Liver (tissue), 8 donors: ENCODE measurements at regions not wholly inside any gene's neighbourhood (a gene's known extent, or its start where the extent isn't known, plus 50 kb on each side); places are given as distances from the start of the nearest gene placed in this dataset.

Experiments used
- DNase-seq: peaks from one replicate; pipeline ENCODE4 v3.0.0-alpha.2; 2017; ENCODE audit warnings: low spot score
- H3K27ac ChIP-seq, 2 donors: one replicate each; pipeline ENCODE4 v1.7.0; 2013; ENCODE audit warnings: inconsistent platforms in 2 of 2, low read length in 2 of 2, control low read depth in 1 of 2, low read depth in 1 of 2, mild to moderate bottlenecking in 1 of 2
- H3K27me3 ChIP-seq, 4 donors: one replicate each; pipeline versions ENCODE4 v1.6.1 to v1.7.0; 2013; ENCODE audit warnings: low read length in 3 of 4, inconsistent platforms in 1 of 4, mild to moderate bottlenecking in 1 of 4, moderate library complexity in 1 of 4; ENCODE audit not compliant: control insufficient read depth in 4 of 4, insufficient read depth in 4 of 4
- H3K36me3 ChIP-seq, 4 donors: one replicate each; pipeline versions ENCODE4 v1.6.1 to v1.7.0; 2013; ENCODE audit warnings: low read length in 3 of 4, mild to moderate bottlenecking in 3 of 4, low read depth in 1 of 4, moderate library complexity in 1 of 4; ENCODE audit not compliant: control insufficient read depth in 4 of 4, insufficient read depth in 3 of 4
- H3K4me1 ChIP-seq, 4 donors: one replicate each; pipeline versions ENCODE4 v1.6.1 to v1.7.0; 2013; ENCODE audit warnings: low read length in 3 of 4, mild to moderate bottlenecking in 3 of 4, moderate library complexity in 1 of 4; ENCODE audit not compliant: control insufficient read depth in 4 of 4, insufficient read depth in 4 of 4
- H3K4me3 ChIP-seq, 3 donors: one replicate each; pipeline versions ENCODE4 v1.6.1 to v1.7.0; 2013; ENCODE audit warnings: low read length in 3 of 3, control low read depth in 1 of 3, low read depth in 1 of 3, mild to moderate bottlenecking in 1 of 3
- H3K9ac ChIP-seq, 2 donors: one replicate each; pipeline ENCODE4 v1.7.0; 2013; ENCODE audit warnings: low read length in 2 of 2, mild to moderate bottlenecking in 2 of 2, moderate library complexity in 2 of 2, control low read depth in 1 of 2, low read depth in 1 of 2
- H3K9me3 ChIP-seq, 4 donors: one replicate each; pipeline versions ENCODE4 v1.6.1 to v1.7.0; 2013; ENCODE audit warnings: low read length in 3 of 4; ENCODE audit not compliant: control insufficient read depth in 4 of 4
- EGR1 ChIP-seq, 2 donors: IDR thresholded peaks; 2 replicates each; pipeline ENCODE4 v1.6.1; 2016 to 2018; ENCODE audit warnings: antibody characterized with exemption in 2 of 2, low read depth in 2 of 2
- FOXA1 ChIP-seq: IDR thresholded peaks from 2 replicates; pipeline ENCODE4 v1.6.1; 2016; ENCODE audit warnings: antibody characterized with exemption
- FOXA2 ChIP-seq: IDR thresholded peaks from 2 replicates; pipeline ENCODE4 v1.6.1; 2016; ENCODE audit warnings: antibody characterized with exemption
- GABPA ChIP-seq, 2 donors: IDR thresholded peaks in 1 of 2; conservative IDR thresholded peaks in 1 of 2; 2 replicates each; pipeline ENCODE4 v1.6.1; 2016; ENCODE audit warnings: antibody characterized with exemption in 2 of 2, mild to moderate bottlenecking in 1 of 2, moderate library complexity in 1 of 2
- HNF4A ChIP-seq, 2 donors: conservative IDR thresholded peaks; 2 replicates each; pipeline ENCODE4 v1.6.1; 2016; ENCODE audit warnings: antibody characterized with exemption in 2 of 2, mild to moderate bottlenecking in 2 of 2
- HNF4G ChIP-seq: IDR thresholded peaks from 2 replicates; pipeline ENCODE4 v1.6.1; 2016; ENCODE audit warnings: antibody characterized with exemption
- JUND ChIP-seq, 2 donors: IDR thresholded peaks; 2 replicates each; pipeline ENCODE4 v1.6.1; 2016; ENCODE audit warnings: antibody characterized with exemption in 2 of 2
- MAX ChIP-seq: IDR thresholded peaks from 2 replicates; pipeline ENCODE4 v1.6.1; 2016; ENCODE audit warnings: antibody characterized with exemption
- NR2F2 ChIP-seq: IDR thresholded peaks from 2 replicates; pipeline ENCODE4 v1.6.1; 2016; ENCODE audit warnings: antibody characterized with exemption
- RAD21 ChIP-seq, 2 donors: IDR thresholded peaks; 2 replicates each; pipeline ENCODE4 v1.6.1; 2016; ENCODE audit warnings: antibody characterized with exemption in 2 of 2, mild to moderate bottlenecking in 2 of 2
- RXRA ChIP-seq, 2 donors: IDR thresholded peaks; 2 replicates each; pipeline ENCODE4 v1.6.1; 2017 to 2018; ENCODE audit warnings: antibody characterized with exemption in 2 of 2, mild to moderate bottlenecking in 1 of 2
- SP1 ChIP-seq: IDR thresholded peaks from 2 replicates; pipeline ENCODE4 v1.6.1; 2018; ENCODE audit warnings: antibody characterized with exemption, mild to moderate bottlenecking
- TAF1 ChIP-seq: conservative IDR thresholded peaks from 2 replicates; pipeline ENCODE4 v1.6.1; 2016; ENCODE audit warnings: antibody characterized with exemption, mild to moderate bottlenecking
- YY1 ChIP-seq: IDR thresholded peaks from 2 replicates; pipeline ENCODE4 v1.6.1; 2016; ENCODE audit warnings: antibody characterized with exemption, mild to moderate bottlenecking
- ZBTB33 ChIP-seq: IDR thresholded peaks from 2 replicates; pipeline ENCODE4 v1.6.1; 2016; ENCODE audit warnings: antibody characterized with exemption
- WGBS: extraction: QIAGEN DNeasy Blood & Tissue Kit; methylation state at CpG from one replicate; pipeline ENCODE4 v1.1.7; 2013; 5-methylcytosine and 5-hydroxymethylcytosine counted together
- TF ChIP-seq, protein P1 (sequence below): fragments of 150-350 bp; IDR thresholded peaks from 2 replicates; pipeline ENCODE4 v1.5.1; 2017; ENCODE audit warnings: improper control_type of control experiment, low read depth, low read length; ENCODE audit not compliant: missing input control
- TF ChIP-seq, protein P2 (sequence below): IDR thresholded peaks from 2 replicates; pipeline ENCODE4 v1.6.1; 2016; ENCODE audit warnings: antibody characterized with exemption
- donor health status: healthy.
- donor health status: healthy.
- donor health status: healthy.
- donor health status: healthy.
- donor health status: healthy.

GRCh38 chr1:157390651-157391050 lies 161.7 kb downstream of the FCRL5 start:
- H3K4me1 ChIP-seq: peaks cover 0 to 7% (median 1%) of the 10 kb centered on the region in 4 donors
- no peaks in the 10 kb centered on the region for H3K9me3 ChIP-seq
- H3K36me3 ChIP-seq: no peaks in the 10 kb centered on the region
- DNase-seq: no peak
- TF ChIP-seq MAX (no peak), TAF1 (no peak)
- WGBS: 62% methylated on average over 6 of the region's 6 CpGs
- H3K9ac ChIP-seq: no peak overlapping the region
- H3K27ac ChIP-seq: no peak overlapping the region
- H3K27me3 ChIP-seq: no peaks in the 10 kb centered on the region
- H3K4me3 ChIP-seq: no peak overlapping the region

DNA sequence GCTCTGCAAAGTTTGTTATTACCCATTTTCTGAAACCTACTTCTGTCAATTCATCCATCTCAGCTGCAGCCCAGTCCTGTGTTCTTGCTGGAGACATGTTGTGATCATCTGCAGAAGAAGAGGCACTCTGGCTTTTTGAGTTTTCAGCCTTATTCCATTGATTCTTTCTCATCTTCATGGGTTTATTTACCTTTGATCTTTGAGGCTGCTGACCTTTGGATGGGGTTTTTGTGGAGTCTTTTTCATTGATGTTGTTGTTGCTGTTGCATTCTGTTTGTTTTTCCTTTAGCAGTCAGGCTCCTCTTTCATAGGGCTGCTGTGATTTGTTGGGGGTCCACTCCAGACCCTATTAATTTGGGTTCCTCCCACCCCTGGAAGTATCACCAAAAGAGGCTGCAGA lies 164.3 kb downstream of the FCRL5 start:
- no peak for DNase-seq
- H3K4me3 ChIP-seq: no peak overlapping the region
- no peaks in the 10 kb centered on the region for H3K9me3 ChIP-seq
- no peaks in the 10 kb centered on the region for H3K27me3 ChIP-seq
- H3K4me1 ChIP-seq: peaks cover 0 to 7% (median 1%) of the 10 kb centered on the region in 4 donors
- H3K27ac ChIP-seq: no peak overlapping the region
- TF ChIP-seq HNF4A (conservative IDR thresholded peaks at IDR 0.05) (peak; percentile 34 to 61), RXRA (IDR thresholded peaks at IDR 0.05) (peak; percentile 46 to 70), SP1 (peak; percentile 27), JUND (IDR thresholded peaks at IDR 0.05) (no peak)
- H3K36me3 ChIP-seq: no peaks in the 10 kb centered on the region
- H3K9ac ChIP-seq: no peak overlapping the region

GRCh38 chr1:157384258-157384657 lies 168.1 kb downstream of the FCRL5 start:
- Histone ChIP-seq H3K27ac (no peak overlapping the region), H3K9ac (no peak overlapping the region), H3K4me3 (no peak overlapping the region), H3K9me3 (no peaks in the 10 kb centered on the region), H3K27me3 (no peaks in the 10 kb centered on the region), H3K4me1 (peaks cover 0 to 7% (median 1%) of the 10 kb centered on the region in 4 donors), H3K36me3 (no peaks in the 10 kb centered on the region)
- no peak for TF ChIP-seq YY1
- no peak for TF ChIP-seq SP1
- no peak for TF ChIP-seq FOXA2
- no peak for TF ChIP-seq TAF1
- TF ChIP-seq EGR1 (IDR thresholded peaks at IDR 0.05; ENCODE audit: low read depth in 2 of 2): no peak
- TF ChIP-seq, protein P1, sequence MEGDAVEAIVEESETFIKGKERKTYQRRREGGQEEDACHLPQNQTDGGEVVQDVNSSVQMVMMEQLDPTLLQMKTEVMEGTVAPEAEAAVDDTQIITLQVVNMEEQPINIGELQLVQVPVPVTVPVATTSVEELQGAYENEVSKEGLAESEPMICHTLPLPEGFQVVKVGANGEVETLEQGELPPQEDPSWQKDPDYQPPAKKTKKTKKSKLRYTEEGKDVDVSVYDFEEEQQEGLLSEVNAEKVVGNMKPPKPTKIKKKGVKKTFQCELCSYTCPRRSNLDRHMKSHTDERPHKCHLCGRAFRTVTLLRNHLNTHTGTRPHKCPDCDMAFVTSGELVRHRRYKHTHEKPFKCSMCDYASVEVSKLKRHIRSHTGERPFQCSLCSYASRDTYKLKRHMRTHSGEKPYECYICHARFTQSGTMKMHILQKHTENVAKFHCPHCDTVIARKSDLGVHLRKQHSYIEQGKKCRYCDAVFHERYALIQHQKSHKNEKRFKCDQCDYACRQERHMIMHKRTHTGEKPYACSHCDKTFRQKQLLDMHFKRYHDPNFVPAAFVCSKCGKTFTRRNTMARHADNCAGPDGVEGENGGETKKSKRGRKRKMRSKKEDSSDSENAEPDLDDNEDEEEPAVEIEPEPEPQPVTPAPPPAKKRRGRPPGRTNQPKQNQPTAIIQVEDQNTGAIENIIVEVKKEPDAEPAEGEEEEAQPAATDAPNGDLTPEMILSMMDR: no peak
- WGBS: 74% methylated on average over 2 of the region's 2 CpGs
- DNase-seq: no peak

GRCh38 chr1:157382351-157382750 lies 170.0 kb downstream of the FCRL5 start:
- no peak for DNase-seq
- TF ChIP-seq HNF4G: no peak
- TF ChIP-seq RAD21 (IDR thresholded peaks at IDR 0.05): no peak
- TF ChIP-seq YY1: no peak
- TF ChIP-seq RXRA (IDR thresholded peaks at IDR 0.05): no peak
- no peak for TF ChIP-seq SP1
- TF ChIP-seq FOXA2: no peak
- no peak for TF ChIP-seq HNF4A (conservative IDR thresholded peaks at IDR 0.05)
- TF ChIP-seq GABPA (IDR thresholded peaks at IDR 0.05 in 1 of 2, conservative IDR thresholded peaks at IDR 0.05 in 1 of 2): no peak
- TF ChIP-seq, protein P2, sequence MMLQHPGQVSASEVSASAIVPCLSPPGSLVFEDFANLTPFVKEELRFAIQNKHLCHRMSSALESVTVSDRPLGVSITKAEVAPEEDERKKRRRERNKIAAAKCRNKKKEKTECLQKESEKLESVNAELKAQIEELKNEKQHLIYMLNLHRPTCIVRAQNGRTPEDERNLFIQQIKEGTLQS: no peak
- no peak for TF ChIP-seq FOXA1
- TF ChIP-seq, protein P1: no peak
- TF ChIP-seq ZBTB33: no peak
- no peak for TF ChIP-seq NR2F2
- TF ChIP-seq MAX: no peak
- Histone ChIP-seq H3K4me3 (no peak overlapping the region), H3K27ac (no peak overlapping the region), H3K36me3 (no peaks in the 10 kb centered on the region), H3K4me1 (no peaks in the 10 kb centered on the region), H3K9me3 (no peaks in the 10 kb centered on the region), H3K9ac (no peak overlapping the region), H3K27me3 (no peaks in the 10 kb centered on the region)
- WGBS: 94% methylated on average over 1 of the region's 1 CpG
